ENCODE measurements at regions not wholly inside any gene's neighbourhood (a gene's known extent, or its start where the extent isn't known, plus 50 kb on each side); places are given as distances from the start of the nearest gene placed in this dataset.

GRCh38 chr10:110364531-110364937 lies 59.8 kb upstream of the SMNDC1 start:
- WGBS: 88% methylated on average over 3 of the region's 3 CpGs
- Histone ChIP-seq H3K36me3 (ENCODE audit: control insufficient read depth in 4 of 4, insufficient read depth in 3 of 4, low read depth in 1 of 4, low read length in 3 of 4) (no peaks in the 10 kb centered on the region), H3K27me3 (ENCODE audit: control insufficient read depth in 4 of 4, insufficient read depth in 4 of 4, low read length in 3 of 4) (no peaks in the 10 kb centered on the region), H3K4me1 (ENCODE audit: control insufficient read depth in 4 of 4, insufficient read depth in 4 of 4, low read length in 3 of 4) (peaks cover 2 to 11% (median 7%) of the 10 kb centered on the region in 4 donors), H3K9me3 (ENCODE audit: control insufficient read depth in 4 of 4, low read length in 3 of 4) (no peaks in the 10 kb centered on the region), H3K9ac (ENCODE audit: low read depth in 1 of 2, low read length in 2 of 2) (no peak overlapping the region), H3K4me3 (ENCODE audit: low read depth in 1 of 3, low read length in 3 of 3) (no peak overlapping the region), H3K27ac (ENCODE audit: low read depth in 1 of 2, low read length in 2 of 2) (no peak overlapping the region)
- TF ChIP-seq, protein P1, sequence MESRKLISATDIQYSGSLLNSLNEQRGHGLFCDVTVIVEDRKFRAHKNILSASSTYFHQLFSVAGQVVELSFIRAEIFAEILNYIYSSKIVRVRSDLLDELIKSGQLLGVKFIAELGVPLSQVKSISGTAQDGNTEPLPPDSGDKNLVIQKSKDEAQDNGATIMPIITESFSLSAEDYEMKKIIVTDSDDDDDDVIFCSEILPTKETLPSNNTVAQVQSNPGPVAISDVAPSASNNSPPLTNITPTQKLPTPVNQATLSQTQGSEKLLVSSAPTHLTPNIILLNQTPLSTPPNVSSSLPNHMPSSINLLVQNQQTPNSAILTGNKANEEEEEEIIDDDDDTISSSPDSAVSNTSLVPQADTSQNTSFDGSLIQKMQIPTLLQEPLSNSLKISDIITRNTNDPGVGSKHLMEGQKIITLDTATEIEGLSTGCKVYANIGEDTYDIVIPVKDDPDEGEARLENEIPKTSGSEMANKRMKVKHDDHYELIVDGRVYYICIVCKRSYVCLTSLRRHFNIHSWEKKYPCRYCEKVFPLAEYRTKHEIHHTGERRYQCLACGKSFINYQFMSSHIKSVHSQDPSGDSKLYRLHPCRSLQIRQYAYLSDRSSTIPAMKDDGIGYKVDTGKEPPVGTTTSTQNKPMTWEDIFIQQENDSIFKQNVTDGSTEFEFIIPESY (IDR thresholded peaks at IDR 0.05): no peak
- TF ChIP-seq, protein P2, sequence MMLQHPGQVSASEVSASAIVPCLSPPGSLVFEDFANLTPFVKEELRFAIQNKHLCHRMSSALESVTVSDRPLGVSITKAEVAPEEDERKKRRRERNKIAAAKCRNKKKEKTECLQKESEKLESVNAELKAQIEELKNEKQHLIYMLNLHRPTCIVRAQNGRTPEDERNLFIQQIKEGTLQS (IDR thresholded peaks at IDR 0.05): no peak
- DNase-seq (ENCODE audit: low spot score): no peak

- Histone ChIP-seq H3K36me3 (ENCODE audit: control insufficient read depth in 4 of 4, insufficient read depth in 3 of 4, low read depth in 1 of 4, low read length in 3 of 4) (no peaks in the 10 kb centered on the region), H3K9ac (ENCODE audit: low read depth in 1 of 2, low read length in 2 of 2) (no peak overlapping the region), H3K4me1 (ENCODE audit: control insufficient read depth in 4 of 4, insufficient read depth in 4 of 4, low read length in 3 of 4) (peaks cover 2 to 11% (median 7%) of the 10 kb centered on the region in 4 donors), H3K27me3 (ENCODE audit: control insufficient read depth in 4 of 4, insufficient read depth in 4 of 4, low read length in 3 of 4) (no peaks in the 10 kb centered on the region), H3K4me3 (ENCODE audit: low read depth in 1 of 3, low read length in 3 of 3) (no peak overlapping the region), H3K9me3 (ENCODE audit: control insufficient read depth in 4 of 4, low read length in 3 of 4) (no peaks in the 10 kb centered on the region), H3K27ac (ENCODE audit: low read depth in 1 of 2, low read length in 2 of 2) (no peak overlapping the region)
- WGBS: 97% methylated on average over 9 of the region's 9 CpGs
- no peak for DNase-seq (ENCODE audit: low spot score)
- TF ChIP-seq HNF4A (conservative IDR thresholded peaks at IDR 0.05) (no peak), NR2F2 (IDR thresholded peaks at IDR 0.05) (no peak), TAF1 (conservative IDR thresholded peaks at IDR 0.05) (no peak), HNF4G (IDR thresholded peaks at IDR 0.05) (no peak), REST (IDR thresholded peaks at IDR 0.05) (no peak)
- TF ChIP-seq, protein P3, sequence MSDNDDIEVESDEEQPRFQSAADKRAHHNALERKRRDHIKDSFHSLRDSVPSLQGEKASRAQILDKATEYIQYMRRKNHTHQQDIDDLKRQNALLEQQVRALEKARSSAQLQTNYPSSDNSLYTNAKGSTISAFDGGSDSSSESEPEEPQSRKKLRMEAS (IDR thresholded peaks at IDR 0.05): no peak
- TF ChIP-seq, protein P1 (IDR thresholded peaks at IDR 0.05): no peak
Observed at GRCh38 chr10:110365356-110366143, 60.8 kb upstream of the SMNDC1 start.

Data from liver (tissue), 7 donors.